Glomerular visceral epithelial cell (primary cell): ENCODE measurements at regions not wholly inside any gene's neighbourhood (a gene's known extent, or its start where the extent isn't known, plus 50 kb on each side); places are given as distances from the start of the nearest gene placed in this dataset.
"Not testable (repeated sequence)": the region's sequence is repeated elsewhere in the genome, so short reads cannot be mapped to it uniquely, and the experiment has no call there.

ENCODE experiments used
- DNase-seq: peaks from one replicate; pipeline ENCODE4 v3.0.0-alpha.2; 2016; ENCODE audit errors: extremely low spot score

DNA sequence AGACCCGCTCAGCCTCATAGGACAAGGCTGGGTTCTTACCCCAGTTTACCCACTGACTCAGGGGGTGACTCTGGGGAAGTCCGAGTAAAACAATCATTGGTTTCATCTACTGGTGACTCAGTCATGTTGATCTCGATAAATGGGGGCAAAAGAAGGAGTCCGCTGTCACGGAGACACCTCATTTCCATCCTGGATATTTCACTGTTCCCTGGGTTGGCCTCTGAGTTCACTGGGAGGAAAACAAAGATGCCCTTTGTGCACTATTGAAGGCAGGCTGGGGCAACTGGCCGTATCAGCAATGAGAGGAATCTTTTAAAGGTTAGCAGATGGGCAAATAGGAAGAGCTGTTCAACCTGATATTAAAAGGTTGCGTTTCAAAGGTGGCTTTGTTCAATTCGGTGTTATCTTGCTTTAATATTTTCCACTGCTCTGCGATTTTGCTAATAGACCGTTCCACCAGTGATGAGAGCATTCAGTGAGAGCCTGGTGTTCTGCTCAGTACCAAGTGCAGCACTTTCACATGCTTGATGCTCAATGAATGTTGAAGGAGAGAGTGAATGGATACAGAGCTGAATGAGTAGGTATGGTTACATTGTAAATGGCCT, 110.2 kb upstream of the EGFLAM start:
- DNase-seq: no peak

GRCh38 chr5:38143384-38143783, 115.0 kb upstream of the EGFLAM start:
- DNase-seq: no peak

DNA sequence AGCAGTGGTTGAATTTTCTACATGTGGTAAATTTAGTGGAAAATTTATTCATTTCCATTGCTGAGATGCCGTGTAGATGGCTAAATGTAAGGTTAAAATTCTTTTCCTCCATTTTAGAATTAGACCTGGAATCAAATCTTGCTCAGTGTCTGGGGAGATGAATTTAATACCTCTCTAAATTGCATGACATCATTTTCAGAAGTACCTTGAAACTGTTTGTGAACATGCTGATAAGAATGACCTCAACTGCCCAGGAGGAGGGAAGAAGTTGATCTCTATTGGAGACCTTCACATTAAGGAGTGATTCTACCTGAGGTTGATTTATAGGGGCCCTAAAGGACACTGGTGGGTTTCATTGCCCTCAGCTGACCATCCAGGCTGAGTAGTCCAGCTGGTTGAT, 116.7 kb upstream of the EGFLAM start:
- DNase-seq: no peak

GRCh38 chr5:38138574-38138973, 119.8 kb upstream of the EGFLAM start:
- DNase-seq: no peak

DNA sequence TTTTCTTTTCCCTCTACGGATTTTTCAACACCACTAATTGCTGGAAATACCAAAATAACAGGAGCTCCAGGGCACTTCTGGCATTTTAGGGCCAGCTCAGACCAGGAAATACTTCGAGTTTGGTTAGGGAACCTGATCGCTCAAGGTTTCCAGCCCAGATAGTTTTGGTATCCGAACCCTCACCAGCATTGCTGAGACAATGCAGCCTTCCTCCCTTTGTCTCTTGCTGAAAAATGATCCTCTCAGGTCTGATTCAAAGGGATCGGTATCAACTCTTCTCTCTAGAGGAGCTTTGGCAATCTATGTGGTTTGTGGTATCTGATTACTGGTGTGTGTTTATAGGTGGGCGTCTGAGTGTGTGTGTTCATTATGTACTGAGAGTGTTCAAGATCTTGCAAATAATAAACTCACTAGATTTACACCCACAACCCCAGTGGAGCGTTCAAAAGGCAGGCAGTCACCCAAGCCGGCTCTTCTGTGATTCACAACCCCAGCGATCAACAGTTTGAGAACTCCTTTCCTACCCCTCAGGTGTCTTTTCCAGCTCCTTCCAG, 122.8 kb upstream of the EGFLAM start:
- no peak for DNase-seq

DNA sequence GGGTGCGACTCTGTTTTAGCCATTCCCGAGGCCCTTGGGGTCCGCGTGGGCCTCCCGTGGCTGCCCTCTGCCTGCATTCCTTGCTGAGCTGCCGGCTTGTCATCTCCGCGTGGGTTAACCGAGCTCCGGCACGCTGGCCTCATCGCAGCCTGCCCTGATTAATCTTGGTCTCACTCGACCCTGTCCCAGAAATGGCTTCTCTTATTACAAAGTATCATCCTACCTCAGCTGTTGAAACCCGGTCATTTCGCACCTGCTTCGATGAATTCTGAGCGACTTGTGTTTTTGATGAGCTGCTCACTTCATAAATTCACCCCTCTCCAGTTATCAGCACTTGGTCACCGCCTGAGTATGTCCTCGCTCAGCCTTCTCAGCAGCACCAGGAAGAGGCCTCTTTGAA, 123.5 kb upstream of the EGFLAM start:
- DNase-seq: no peak

DNA sequence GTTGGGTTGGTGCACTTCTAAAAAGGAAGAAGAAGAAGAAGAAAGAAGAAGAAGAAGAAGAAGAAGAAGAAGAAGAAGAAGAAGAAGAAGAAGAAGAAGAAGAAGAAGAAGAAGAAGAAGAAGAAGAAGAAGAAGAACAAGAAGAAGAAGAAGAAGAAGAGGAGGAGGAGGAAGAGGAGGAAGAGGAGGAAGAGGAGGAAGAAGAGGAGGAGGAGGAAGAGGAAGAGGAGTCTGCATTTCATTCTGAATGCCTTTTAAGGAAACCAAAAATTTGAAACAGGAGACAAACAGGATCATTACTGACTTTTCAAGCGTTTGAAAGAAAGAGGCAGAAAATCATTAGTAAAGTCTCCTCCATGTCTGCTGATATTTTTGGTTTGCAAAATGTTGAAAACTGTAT, 124.1 kb upstream of the EGFLAM start:
- not testable (repeated sequence) for DNase-seq

GRCh38 chr5:38131686-38132085, 126.7 kb upstream of the EGFLAM start:
- DNase-seq: no peak

DNA sequence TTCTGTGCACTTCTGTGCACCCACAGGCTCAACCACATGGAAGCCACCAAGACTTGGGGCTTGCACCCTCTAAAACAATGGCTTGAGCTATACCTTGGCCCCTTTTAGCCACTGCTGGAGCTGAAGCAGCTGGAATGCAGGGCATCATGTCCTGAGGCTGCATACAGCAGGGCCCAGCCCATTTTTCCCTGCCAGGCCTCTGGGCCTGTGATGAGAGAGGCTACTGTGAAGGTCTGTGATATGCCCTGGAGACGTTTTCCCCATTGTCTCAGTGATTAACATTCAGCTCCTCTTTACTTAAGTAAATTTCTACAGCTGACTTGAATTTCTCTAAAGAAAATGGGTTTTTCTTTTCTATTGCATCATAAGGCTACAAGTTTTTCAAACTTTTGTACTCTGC, 134.0 kb upstream of the EGFLAM start:
- no peak for DNase-seq

DNA sequence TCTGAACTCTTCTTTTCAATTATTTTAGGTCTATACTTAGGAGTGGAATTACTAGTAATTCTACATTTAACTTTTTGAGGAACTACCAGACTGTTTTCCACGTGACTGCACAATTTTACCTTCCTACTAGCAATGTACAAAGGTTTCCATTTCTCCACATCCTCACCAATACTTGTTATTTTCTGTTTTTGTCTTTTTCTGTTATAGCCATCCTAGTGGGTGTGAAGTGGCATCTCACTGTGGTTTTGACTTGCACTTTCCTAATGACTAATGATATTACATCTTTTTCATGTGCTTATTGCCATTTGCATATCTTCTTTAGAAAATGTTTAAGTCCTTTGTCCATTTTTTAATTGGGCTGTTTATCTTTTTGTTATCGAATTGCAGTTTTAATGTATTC, 136.9 kb upstream of the EGFLAM start:
- DNase-seq: no peak

GRCh38 chr5:38119836-38120235, 138.5 kb upstream of the EGFLAM start:
- DNase-seq: no peak

- no peak for DNase-seq
Measured at GRCh38 chr5:38117784-38118479, 140.4 kb upstream of the EGFLAM start.

GRCh38 chr5:38115318-38115827, 143.0 kb upstream of the EGFLAM start:
- no peak for DNase-seq

GRCh38 chr5:38113880-38114279, 144.5 kb upstream of the EGFLAM start:
- no peak for DNase-seq

- no peak for DNase-seq
Measured at GRCh38 chr5:38113456-38113855, 144.9 kb upstream of the EGFLAM start.

DNA sequence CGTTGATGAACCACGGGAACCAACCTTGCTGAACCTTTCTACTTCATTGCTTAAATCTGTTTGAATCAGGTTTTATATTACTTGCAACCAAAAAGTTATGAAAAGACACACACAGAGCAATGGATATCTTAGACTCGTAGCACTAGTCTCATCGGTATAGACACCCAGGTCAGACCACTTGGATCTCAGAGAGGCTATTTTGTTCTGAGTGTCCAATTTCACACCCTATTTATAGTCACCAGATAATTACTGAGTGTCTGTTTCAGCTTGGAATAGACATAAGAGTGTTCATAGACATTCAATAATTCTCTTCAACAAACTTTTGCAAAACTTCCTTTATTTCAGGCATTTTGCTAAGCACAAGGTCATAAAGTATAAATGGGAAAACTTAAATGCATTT, 145.4 kb upstream of the EGFLAM start:
- DNase-seq: no peak

- no peak for DNase-seq
Measured at GRCh38 chr5:38110130-38110529, 148.2 kb upstream of the EGFLAM start.

DNA sequence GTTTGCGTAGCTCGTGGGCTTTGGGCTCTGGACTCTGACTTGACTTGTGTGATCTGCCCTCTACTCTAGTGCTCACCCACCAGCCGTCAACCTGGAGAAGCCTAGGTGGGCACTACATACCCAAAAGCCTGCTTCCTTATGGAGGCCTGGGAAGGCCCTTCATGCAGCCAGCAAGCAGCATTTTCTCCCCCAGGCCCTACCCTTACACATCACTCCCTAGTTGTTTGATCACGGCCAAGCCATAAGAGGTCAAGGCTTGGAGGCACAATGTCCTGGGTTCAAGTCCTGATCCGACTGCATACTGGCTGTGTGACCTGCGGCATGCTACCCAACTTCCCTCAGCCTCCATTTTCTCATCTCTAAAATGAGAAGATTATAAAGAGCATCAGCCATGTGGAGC, 151.3 kb upstream of the EGFLAM start:
- DNase-seq: no peak

GRCh38 chr5:38105801-38106200, 152.6 kb upstream of the EGFLAM start:
- no peak for DNase-seq

DNA sequence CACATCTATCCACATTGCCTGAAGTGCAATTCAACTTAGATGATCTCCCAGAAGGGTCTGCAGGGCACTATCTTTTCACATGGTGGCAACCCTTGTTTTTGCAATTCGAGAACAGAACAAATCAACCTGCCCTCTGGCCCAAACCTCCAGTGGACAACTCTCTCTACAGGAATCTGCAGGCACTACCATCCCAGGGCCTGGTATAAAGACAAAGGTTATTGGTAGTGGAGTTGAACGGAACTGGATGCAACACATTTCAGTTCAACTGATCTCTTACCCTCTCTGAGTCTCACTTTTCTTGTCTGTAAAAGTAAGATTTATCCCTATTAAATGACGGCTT, 153.2 kb upstream of the EGFLAM start:
- DNase-seq: no peak

GRCh38 chr5:38104497-38105230, 153.7 kb upstream of the EGFLAM start:
- no peak for DNase-seq

- no peak for DNase-seq
Measured at GRCh38 chr5:38101897-38102296, 156.5 kb upstream of the EGFLAM start.
